Psoas muscle (tissue), 7 donors: ENCODE measurements at regions not wholly inside any gene's neighbourhood (a gene's known extent, or its start where the extent isn't known, plus 50 kb on each side); places are given as distances from the start of the nearest gene placed in this dataset.
"Not testable (repeated sequence)": the region's sequence is repeated elsewhere in the genome, so short reads cannot be mapped to it uniquely, and the experiment has no call there.

ENCODE experiments used
- ATAC-seq, 4 donors: fragments of 200-7000 bp; cut with Tn5 transposase; one replicate each; pipeline ENCODE4 v1.9.1; 2020; ENCODE audit warnings: moderate library complexity in 3 of 4, mild to moderate bottlenecking in 2 of 4
- DNase-seq, 2 donors: peaks; one replicate each; pipeline ENCODE4 v3.0.0-alpha.2; 2020
- H3K27ac ChIP-seq: fragments of 200-600 bp; one replicate; pipeline ENCODE4 v1.8.0; 2022
- H3K27me3 ChIP-seq, 3 donors: fragments of 200-600 bp in 1 of 3; one replicate each; pipeline versions ENCODE4 v1.6.1 to v1.8.0; 2013 to 2022; ENCODE audit warnings: low read length in 2 of 3, mild to moderate bottlenecking in 2 of 3, moderate library complexity in 1 of 3; ENCODE audit not compliant: insufficient read depth in 3 of 3
- H3K36me3 ChIP-seq, 2 donors: fragments of 200-600 bp in 1 of 2; one replicate each; pipeline versions ENCODE4 v1.6.1 to v1.8.0; 2013 to 2022; ENCODE audit warnings: low read depth in 1 of 2, mild to moderate bottlenecking in 1 of 2, moderate library complexity in 1 of 2; ENCODE audit not compliant: insufficient read depth in 1 of 2
- H3K4me1 ChIP-seq: fragments of 200-600 bp; one replicate; pipeline ENCODE4 v1.8.0; 2022
- H3K4me3 ChIP-seq: fragments of 200-600 bp; one replicate; pipeline ENCODE4 v1.8.0; 2022; ENCODE audit warnings: mild to moderate bottlenecking
- H3K9me3 ChIP-seq: fragments of 200-600 bp; one replicate; pipeline ENCODE4 v1.8.0; 2022
- CTCF ChIP-seq: fragments of 200-600 bp; IDR thresholded peaks from one replicate; pipeline ENCODE4 v1.8.0; 2022; ENCODE audit warnings: antibody characterized with exemption
- WGBS, 3 donors: extraction: QIAGEN DNeasy Blood & Tissue Kit; methylation state at CpG; one replicate each; pipeline versions ENCODE4 v1.1.6 to v1.1.7; 2013; 5-methylcytosine and 5-hydroxymethylcytosine counted together
- intact Hi-C, 2 donors: fragments of 100-400 bp; cut with DNase I; formaldehyde crosslinking; loops; one replicate each; pipeline versions ENCODE4 v1.11.0 to v1.14.2; 2022
- donor health status: healthy with polysubstance abuse.
- donor health status: DM: no; HTN: no; CAD: no; lungs with moderate emphysema.
- donor health status: Bipolar disorder and iron deficiency.
- donor health status: healthy.
- donor health status: DM: yes; HTN: yes; CAD: no.
- donor health status: DM: no; HTN: no; CAD: no.
- donor health status: DM: yes; HTN: yes; CAD: no.

DNA sequence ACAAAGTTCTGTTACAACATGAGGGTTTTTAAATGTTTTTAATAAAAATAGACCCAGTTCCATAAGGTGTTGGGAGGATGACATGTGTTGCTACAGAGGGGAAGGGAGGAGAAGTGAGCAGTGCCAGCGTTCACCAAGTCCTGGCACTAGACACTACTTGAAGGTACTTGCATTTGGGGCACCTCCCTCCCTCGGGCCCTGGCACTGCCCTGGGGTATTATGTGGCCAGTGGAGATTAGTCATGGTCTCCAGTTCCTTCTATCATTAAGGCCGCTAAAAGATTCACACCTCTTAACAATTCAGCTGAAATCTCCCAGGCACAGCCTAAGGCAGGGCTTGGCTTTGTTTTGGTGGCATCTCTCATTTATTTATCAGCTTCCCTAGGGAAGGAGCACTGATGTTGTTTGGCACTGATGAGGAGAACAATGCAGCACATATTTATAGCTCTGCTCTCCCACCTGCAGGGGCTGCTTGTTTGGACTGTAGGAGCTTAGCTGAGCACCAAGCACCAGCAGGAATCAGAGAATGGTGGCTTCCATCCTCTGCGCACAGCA, 155.5 kb upstream of the NTF3 start:
- intact Hi-C loops = no loop called here
- H3K4me3 ChIP-seq = no peak overlapping the region
- WGBS, 3 donors = 46 to 50% (median 50%) methylated on average over 4 of the region's 4 CpGs
- no peak for TF ChIP-seq CTCF
- no peaks in the 10 kb centered on the region for H3K4me1 ChIP-seq
- no peaks in the 10 kb centered on the region for H3K36me3 ChIP-seq
- H3K27me3 ChIP-seq = no peaks in the 10 kb centered on the region
- DNase-seq (no peak), ATAC-seq (peak in 2 of 4 donors; percentile 65 to 87)
- no peaks in the 10 kb centered on the region for H3K9me3 ChIP-seq
- H3K27ac ChIP-seq = no peak overlapping the region

DNA sequence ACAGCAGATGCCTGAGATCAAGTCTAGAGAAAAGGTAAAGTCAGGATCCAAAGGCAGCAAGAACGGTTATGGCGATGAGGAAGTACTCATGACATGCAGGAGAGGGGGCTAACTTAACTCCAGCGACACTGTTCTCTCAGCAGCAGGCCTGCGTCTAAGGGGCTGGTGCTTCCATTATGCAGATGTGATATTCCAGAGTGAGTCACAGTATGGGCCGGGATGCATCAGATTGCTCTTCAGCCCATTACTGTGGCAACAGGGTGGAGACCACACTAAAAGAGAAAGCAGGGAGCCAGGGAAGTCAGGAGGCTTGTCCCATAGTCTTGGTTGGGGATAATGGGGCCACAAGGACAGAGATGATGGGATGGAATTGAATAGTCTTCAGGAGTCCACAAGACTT, 151.8 kb upstream of the NTF3 start:
- H3K27ac ChIP-seq = no peak overlapping the region
- ATAC-seq = no peak
- peaks cover 0 to 1% (median 0%) of the 10 kb centered on the region in 3 donors for H3K27me3 ChIP-seq
- no peak overlapping the region for H3K4me3 ChIP-seq
- no peaks in the 10 kb centered on the region for H3K36me3 ChIP-seq
- no peaks in the 10 kb centered on the region for H3K4me1 ChIP-seq
- no peak for TF ChIP-seq CTCF
- intact Hi-C loops = no loop called here
- no peaks in the 10 kb centered on the region for H3K9me3 ChIP-seq
- DNase-seq = no peak
- WGBS, 3 donors = 94 to 96% (median 95%) methylated on average over 5 of the region's 5 CpGs

DNA sequence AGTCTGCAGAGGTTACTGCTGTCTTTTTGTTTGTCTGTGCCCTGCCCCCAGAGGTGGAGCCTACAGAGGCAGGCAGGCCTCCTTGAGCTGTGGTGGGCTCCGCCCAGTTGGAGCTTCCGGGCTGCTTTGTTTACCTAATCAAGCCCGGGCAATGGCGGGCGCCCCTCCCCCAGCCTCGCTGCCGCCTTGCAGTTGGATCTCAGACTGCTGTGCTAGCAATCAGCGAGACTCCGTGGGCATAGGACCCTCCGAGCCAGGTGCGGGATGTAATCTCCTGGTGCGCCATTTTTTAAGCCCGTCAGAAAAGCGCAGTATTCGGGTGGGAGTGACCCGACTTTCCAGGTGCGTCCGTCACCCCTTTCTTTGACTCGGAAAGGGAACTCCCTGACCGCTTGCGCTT, 141.5 kb upstream of the NTF3 start:
- H3K27ac ChIP-seq, ATAC-seq, intact Hi-C loops, H3K9me3 ChIP-seq, H3K4me1 ChIP-seq, H3K27me3 ChIP-seq, H3K36me3 ChIP-seq, DNase-seq: not testable (repeated sequence)
- peak overlapping the region; percentile 30 for H3K4me3 ChIP-seq
- WGBS, 3 donors = 87 to 90% (median 88%) methylated on average over 10 to 21 of the region's 21 CpGs

DNA sequence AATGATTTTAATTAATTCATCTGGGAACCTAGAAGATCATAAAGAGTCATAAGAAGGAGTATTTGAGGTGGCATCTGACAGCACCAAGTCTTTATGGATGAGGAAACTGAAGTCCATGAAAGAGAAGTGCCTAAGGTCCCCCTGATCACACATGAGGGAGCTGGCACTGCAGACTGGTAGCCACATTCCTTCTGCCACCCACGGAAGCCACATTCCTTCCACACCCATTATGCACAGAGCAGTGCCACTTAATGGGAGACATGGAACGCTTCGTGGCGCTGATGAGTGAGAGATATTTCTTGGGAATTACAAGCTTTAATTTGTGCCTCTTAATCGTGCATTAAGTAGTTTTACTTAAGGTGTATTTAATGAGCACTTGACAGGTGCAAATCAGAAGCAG, 139.3 kb upstream of the NTF3 start:
- TF ChIP-seq CTCF = no peak
- no peak for ATAC-seq
- Histone ChIP-seq H3K27ac (no peak overlapping the region), H3K27me3 (peaks cover 0 to 2% (median 0%) of the 10 kb centered on the region in 3 donors), H3K4me3 (no peak overlapping the region), H3K9me3 (no peaks in the 10 kb centered on the region), H3K4me1 (no peaks in the 10 kb centered on the region), H3K36me3 (no peaks in the 10 kb centered on the region)
- 47 to 68% (median 54%) methylated on average over 5 of the region's 5 CpGs for WGBS, 3 donors
- DNase-seq = no peak
- intact Hi-C loops = no loop called here

DNA sequence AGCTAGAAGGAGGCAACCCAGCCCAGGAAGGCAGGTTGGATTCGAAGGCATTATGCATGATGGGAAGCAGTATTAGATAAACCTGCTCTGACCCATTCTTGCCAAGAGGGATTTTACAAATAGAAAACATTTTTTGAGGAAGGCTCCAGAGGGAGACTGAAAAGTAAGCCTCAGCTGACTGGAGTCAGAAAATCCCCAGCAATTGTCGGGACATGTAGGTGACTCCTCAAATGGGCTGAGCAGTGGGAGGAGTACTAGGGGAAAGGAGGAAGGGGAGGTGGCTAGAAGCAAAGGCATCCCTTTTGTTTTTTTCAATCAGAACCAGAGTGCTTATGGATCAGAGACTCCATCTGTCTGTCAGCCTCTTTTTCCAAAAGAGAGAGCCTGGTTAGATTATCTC, 138.1 kb upstream of the NTF3 start:
- Histone ChIP-seq H3K4me3 (no peak overlapping the region), H3K27ac (no peak overlapping the region), H3K36me3 (no peaks in the 10 kb centered on the region), H3K9me3 (no peaks in the 10 kb centered on the region), H3K4me1 (no peaks in the 10 kb centered on the region), H3K27me3 (peaks cover 0 to 2% (median 0%) of the 10 kb centered on the region in 3 donors)
- WGBS, 3 donors = 72 to 94% (median 78%) methylated on average over 2 of the region's 2 CpGs
- DNase-seq (no peak), ATAC-seq (no peak)
- no peak for TF ChIP-seq CTCF
- intact Hi-C loops = no loop called here
